Right lobe of liver (tissue), 6 donors: ENCODE measurements at regions not wholly inside any gene's neighbourhood (a gene's known extent, or its start where the extent isn't known, plus 50 kb on each side); places are given as distances from the start of the nearest gene placed in this dataset.

Experiments used
- ATAC-seq, 4 donors: fragments of 200-7000 bp; cut with Tn5 transposase; one replicate each; pipeline ENCODE4 v1.9.1; 2020; ENCODE audit warnings: mild to moderate bottlenecking in 4 of 4, moderate library complexity in 4 of 4
- DNase-seq, 3 donors: peaks; one replicate each; pipeline ENCODE4 v3.0.0-alpha.2; 2020
- H3K27ac ChIP-seq, 3 donors: fragments of 200-600 bp; one replicate each; pipeline ENCODE4 v1.8.0; 2022
- H3K27me3 ChIP-seq, 2 donors: fragments of 200-600 bp; one replicate each; pipeline ENCODE4 v1.8.0; 2022
- H3K36me3 ChIP-seq, 4 donors: fragments of 200-600 bp; sonication (generic) in 1 of 4; one replicate each; pipeline versions ENCODE4 v1.5.1 to v1.8.0; 2017 to 2022; ENCODE audit warnings: control low read depth in 1 of 4
- H3K4me1 ChIP-seq, 4 donors: fragments of 200-600 bp; sonication (generic) in 1 of 4; one replicate each; pipeline versions ENCODE4 v1.5.1 to v1.8.0; 2017 to 2022; ENCODE audit warnings: control low read depth in 1 of 4
- H3K4me3 ChIP-seq, 3 donors: fragments of 200-600 bp; one replicate each; pipeline ENCODE4 v1.8.0; 2022
- H3K9me3 ChIP-seq, 4 donors: fragments of 200-600 bp; sonication (generic) in 1 of 4; one replicate each; pipeline versions ENCODE4 v1.5.1 to v1.8.0; 2017 to 2022; ENCODE audit warnings: control low read depth in 1 of 4
- CTCF ChIP-seq, 4 donors: fragments of 200-600 bp in 3 of 4; fragments of 450-650 bp in 1 of 4; IDR thresholded peaks; one replicate each; pipeline versions ENCODE4 v1.5.1 to v1.8.0; 2016 to 2022; ENCODE audit warnings: antibody characterized with exemption in 4 of 4, mild to moderate bottlenecking in 2 of 4
- POLR2A ChIP-seq: fragments of 450-650 bp; IDR thresholded peaks from one replicate; pipeline ENCODE4 v1.6.1; 2017; ENCODE audit warnings: antibody characterized with exemption, mild to moderate bottlenecking
- WGBS: methylation state at CpG from one replicate; pipeline ENCODE4 v1.1.6; 2018; ENCODE audit warnings: low coverage, low lambda C conversion rate; ENCODE audit not compliant: insufficient coverage; ENCODE audit errors: missing lambda C conversion rate; 5-methylcytosine and 5-hydroxymethylcytosine counted together
- intact Hi-C, 2 donors: fragments of 100-400 bp; cut with DNase I; formaldehyde crosslinking; loops; one replicate each; pipeline versions ENCODE4 v1.11.2 to v1.14.1; 2022
- donor health status: DM: no; HTN: yes; CAD: no.
- donor health status: DM: no; HTN: no; CAD: no.
- donor health status: DM: no; HTN: no; CAD: no.
- donor health status: DM: no; HTN: yes; CAD: no.
- donor health status: DM: no; HTN: yes; CAD: no.

DNA sequence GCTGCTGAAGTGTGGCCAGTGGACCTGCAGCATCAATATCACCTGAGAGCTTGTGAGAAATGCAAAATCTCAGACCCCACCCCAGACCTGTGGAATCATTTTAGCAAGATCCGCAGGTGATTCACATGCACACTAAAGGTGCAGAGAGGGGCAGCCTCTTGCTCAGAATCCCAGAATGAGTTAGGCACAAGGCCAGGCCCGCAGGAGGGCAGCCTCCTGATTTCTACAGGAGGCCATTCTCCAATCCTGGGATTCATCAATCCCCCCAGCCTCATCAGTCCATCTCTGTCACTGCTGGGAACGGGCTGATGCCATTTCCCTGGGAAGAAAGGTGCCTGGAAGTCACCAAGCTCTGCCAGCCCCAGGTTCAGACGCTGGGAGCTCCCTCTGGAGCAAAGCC lies 63.0 kb upstream of the GPR26 start:
- no peaks in the 10 kb centered on the region for H3K36me3 ChIP-seq
- ATAC-seq: no peak
- DNase-seq: no peak
- no peaks in the 10 kb centered on the region for H3K9me3 ChIP-seq
- H3K4me1 ChIP-seq: no peaks in the 10 kb centered on the region
- no peak overlapping the region for H3K27ac ChIP-seq
- no peaks in the 10 kb centered on the region for H3K27me3 ChIP-seq
- 18% methylated on average over 2 of the region's 4 CpGs for WGBS
- no peak overlapping the region for H3K4me3 ChIP-seq
- intact Hi-C loops: no loop called here
- TF ChIP-seq POLR2A (no peak), CTCF (IDR thresholded peaks at IDR 0.05) (no peak)

GRCh38 chr10:123604506-123604905 lies 61.6 kb upstream of the GPR26 start:
- intact Hi-C loops: no loop called here
- DNase-seq: no peak
- no peak for TF ChIP-seq POLR2A
- no peak overlapping the region for H3K27ac ChIP-seq
- ATAC-seq: no peak
- no peak overlapping the region for H3K4me3 ChIP-seq
- H3K27me3 ChIP-seq: no peaks in the 10 kb centered on the region
- WGBS: 49% methylated on average over 6 of the region's 6 CpGs
- H3K9me3 ChIP-seq: no peaks in the 10 kb centered on the region
- no peaks in the 10 kb centered on the region for H3K36me3 ChIP-seq
- no peaks in the 10 kb centered on the region for H3K4me1 ChIP-seq

DNA sequence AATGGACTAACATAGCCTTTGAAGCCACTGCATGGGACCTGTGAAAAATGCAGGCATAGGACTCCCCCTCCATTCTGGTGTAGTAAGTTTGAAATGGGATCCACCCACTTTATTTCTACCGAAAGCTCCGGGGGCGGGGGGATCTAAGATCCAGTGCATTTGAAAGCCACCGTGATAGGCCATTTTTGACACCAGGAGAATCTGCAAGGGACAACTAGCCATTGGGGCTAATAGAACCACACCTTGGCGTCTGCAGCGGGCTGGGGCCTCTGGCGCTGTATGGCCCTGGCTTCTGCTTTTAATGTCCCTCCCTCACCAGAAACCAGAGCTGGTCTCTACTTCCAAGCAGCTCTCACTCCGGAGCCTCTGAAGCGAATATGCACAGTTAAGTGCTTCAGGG lies 60.1 kb upstream of the GPR26 start:
- no peaks in the 10 kb centered on the region for H3K4me1 ChIP-seq
- no peak for ATAC-seq
- no peaks in the 10 kb centered on the region for H3K9me3 ChIP-seq
- H3K36me3 ChIP-seq: no peaks in the 10 kb centered on the region
- no peak for DNase-seq
- no peak overlapping the region for H3K4me3 ChIP-seq
- intact Hi-C loops: no loop called here
- 64% methylated on average over 2 of the region's 9 CpGs for WGBS
- no peaks in the 10 kb centered on the region for H3K27me3 ChIP-seq
- no peak for TF ChIP-seq CTCF (IDR thresholded peaks at IDR 0.05)
- no peak for TF ChIP-seq POLR2A
- H3K27ac ChIP-seq: no peak overlapping the region

DNA sequence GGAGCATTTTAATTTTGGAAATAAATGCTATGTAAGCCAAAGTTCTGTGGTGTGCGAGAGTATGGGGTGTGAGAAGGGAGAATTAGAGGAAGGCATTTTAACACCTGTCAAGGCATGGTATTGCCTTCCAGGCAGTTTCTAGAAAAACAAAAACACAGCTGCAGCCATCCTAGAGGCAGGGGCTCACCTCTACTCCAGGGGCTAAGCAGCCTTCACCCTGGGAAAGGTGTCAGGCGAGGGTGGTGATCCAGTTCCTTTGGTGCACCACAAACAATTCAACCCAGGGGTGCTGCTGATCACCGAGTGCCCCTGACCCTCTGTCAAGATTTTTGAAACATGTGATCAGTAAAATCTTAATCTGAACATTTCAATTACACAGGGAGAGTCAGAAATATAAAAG lies 59.2 kb upstream of the GPR26 start:
- Histone ChIP-seq H3K36me3 (no peaks in the 10 kb centered on the region), H3K9me3 (no peaks in the 10 kb centered on the region), H3K27me3 (no peaks in the 10 kb centered on the region), H3K27ac (no peak overlapping the region), H3K4me3 (no peak overlapping the region), H3K4me1 (no peaks in the 10 kb centered on the region)
- DNase-seq: no peak
- ATAC-seq: no peak
- WGBS: 22% methylated on average over 3 of the region's 3 CpGs
- no peak for TF ChIP-seq POLR2A
- TF ChIP-seq CTCF (IDR thresholded peaks at IDR 0.05): no peak
- intact Hi-C loops: no loop called here

- DNase-seq (no peak), ATAC-seq (no peak)
- intact Hi-C loops: no loop called here
- Histone ChIP-seq H3K9me3 (no peaks in the 10 kb centered on the region), H3K4me3 (no peak overlapping the region), H3K27ac (no peak overlapping the region), H3K36me3 (no peaks in the 10 kb centered on the region), H3K27me3 (no peaks in the 10 kb centered on the region), H3K4me1 (no peaks in the 10 kb centered on the region)
- TF ChIP-seq CTCF (IDR thresholded peaks at IDR 0.05) (no peak), POLR2A (no peak)
- WGBS: 0% methylated on average over 1 of the region's 1 CpG
These were observed 58.8 kb upstream of the GPR26 start for GRCh38 chr10:123607386-123607785.
